K562 (cell line): ENCODE measurements at regions not wholly inside any gene's neighbourhood (a gene's known extent, or its start where the extent isn't known, plus 50 kb on each side); places are given as distances from the start of the nearest gene placed in this dataset.

Source experiments
- ATAC-seq: fragments of 200-7000 bp; cut with Tn5 transposase; 3 replicates; pipeline ENCODE4 v1.9.1; 2020; ENCODE audit warnings: moderate library complexity
- BruUV-seq: library from RNA; stranded (reverse); fragments of 400-500 nt; replicated peaks from 2 replicates; lab custom pipeline; 2021; lab: Mats Ljungman, UMichigan
- CTCF ChIA-PET: fragments of 300-600 bp; formaldehyde crosslinking; extraction: SDS; loops from one replicate; lab custom pipeline; 2021; ENCODE audit warnings: low intra/inter-chr PET ratio; lab: Yijun Ruan, JAX
- POLR2A ChIA-PET: fragments of 300-600, 350-650 bp; sonication (Branson Sonifier 250); formaldehyde crosslinking; extraction: SDS; loops from one replicate; lab custom pipeline; 2021; ENCODE audit warnings: antibody characterized with exemption, inconsistent platforms; lab: Yijun Ruan, JAX
- DNase-seq, 4 experiments: peaks; one replicate each; pipeline versions ENCODE4 v3.0.0 to v3.0.0-alpha.2; 2011 to 2018; ENCODE audit warnings: low spot score in 3 of 4, mixed read lengths in 3 of 4; ENCODE audit errors: extremely low read depth in 1 of 4
- FAIRE-seq: peaks from 2 replicates; lab custom pipeline; 2011; peaks lifted over from hg19 to GRCh38; lab: Jason Lieb, UNC
- H2AFZ ChIP-seq: 2 replicates; pipeline ENCODE4 v1.6.0; 2011; ENCODE audit warnings: low read depth, low read length, control low read depth, inconsistent platforms
- H3K27ac ChIP-seq: fragments of 200-600 bp; 3 replicates; pipeline ENCODE4 v1.8.0; 2011; ENCODE audit warnings: low read depth, mild to moderate bottlenecking, control low read depth, inconsistent platforms, low read length, moderate library complexity, mixed read lengths; ENCODE audit errors: extremely low read depth
- H3K27me3 ChIP-seq, 2 experiments: fragments of 300-600 bp in 1 of 2; 2 replicates in 1 of 2; 3 replicates in 1 of 2; pipeline versions ENCODE4 v1.6.0 to v1.8.0; 2011; ENCODE audit warnings: inconsistent platforms in 2 of 2, low read length in 2 of 2, mild to moderate bottlenecking in 1 of 2, mixed read lengths in 1 of 2, moderate library complexity in 1 of 2; ENCODE audit not compliant: control insufficient read depth in 2 of 2, insufficient read depth in 2 of 2
- H3K36me3 ChIP-seq: fragments of 300-600 bp; 3 replicates; pipeline ENCODE4 v1.8.0; 2011; ENCODE audit warnings: mild to moderate bottlenecking, low read length, inconsistent platforms; ENCODE audit not compliant: control insufficient read depth, insufficient read depth
- H3K4me1 ChIP-seq, 2 experiments: fragments of 200-600 bp in 1 of 2; replicated peaks in 1 of 2; 2 replicates in 1 of 2; 3 replicates in 1 of 2; pipeline versions ENCODE4 v1.5.1 to v1.8.0; 2011; ENCODE audit warnings: inconsistent platforms in 2 of 2, low read length in 2 of 2, mild to moderate bottlenecking in 1 of 2, mixed read lengths in 1 of 2, moderate library complexity in 1 of 2; ENCODE audit not compliant: control insufficient read depth in 2 of 2, insufficient read depth in 2 of 2
- H3K4me2 ChIP-seq: 2 replicates; pipeline ENCODE4 v1.6.1; 2011; ENCODE audit warnings: low read length, control low read depth, inconsistent platforms, mixed read lengths; ENCODE audit not compliant: insufficient read depth
- H3K4me3 ChIP-seq: fragments of 200-600 bp; sonication (generic), shearing (Covaris generic); 2 replicates; pipeline ENCODE4 v1.5.1; 2016; ENCODE audit warnings: control low read depth, inconsistent platforms
- H3K79me2 ChIP-seq: fragments of 200-600 bp; 3 replicates; pipeline ENCODE4 v1.8.0; 2011; ENCODE audit warnings: low read length, inconsistent platforms; ENCODE audit not compliant: control insufficient read depth, insufficient read depth
- H3K9ac ChIP-seq, 2 experiments: 2 replicates each; pipeline versions ENCODE4 v1.6.0 to v1.6.1; 2011; ENCODE audit warnings: low read depth in 2 of 2, low read length in 2 of 2, control low read depth in 1 of 2, inconsistent platforms in 1 of 2, mild to moderate bottlenecking in 1 of 2, mixed read lengths in 1 of 2; ENCODE audit not compliant: insufficient read depth in 1 of 2
- H3K9me1 ChIP-seq: one replicate; pipeline ENCODE4 v1.6.0; 2011; ENCODE audit warnings: inconsistent platforms, mild to moderate bottlenecking, low read length, moderate library complexity; ENCODE audit not compliant: control insufficient read depth, insufficient read depth
- H3K9me3 ChIP-seq: replicated peaks from 2 replicates; pipeline ENCODE4 v1.5.1; 2011; ENCODE audit warnings: low read depth, low read length, inconsistent platforms; ENCODE audit not compliant: control insufficient read depth, insufficient read depth
- H4K20me1 ChIP-seq: replicated peaks from 2 replicates; pipeline ENCODE4 v1.6.1; 2011; ENCODE audit warnings: low read length, inconsistent platforms, mixed read lengths; ENCODE audit not compliant: control insufficient read depth, insufficient read depth
- CEBPG ChIP-seq, 3 experiments: fragments of 200-800 bp in 1 of 3; sonication (Bioruptor generic) in 1 of 3; sonication (generic) in 1 of 3; formaldehyde crosslinking in 1 of 3; IDR thresholded peaks in 2 of 3; conservative IDR thresholded peaks in 1 of 3; 2 replicates each; pipeline versions ENCODE4 v1.6.1 to v1.8.0; 2016 to 2022; ENCODE audit warnings: missing compliant biosample characterization in 2 of 3, missing genetic modification characterization in 2 of 3, mild to moderate bottlenecking in 1 of 3, missing genetic modification reagents in 1 of 3
- CTBP1 ChIP-seq: fragments of 450-650 bp; IDR thresholded peaks from 2 replicates; pipeline ENCODE4 v1.6.1; 2016; ENCODE audit warnings: borderline replicate concordance
- MEF2A ChIP-seq: IDR thresholded peaks from 2 replicates; pipeline ENCODE4 v1.6.1; 2011; ENCODE audit warnings: low read depth, mild to moderate bottlenecking, low read length, moderate library complexity; ENCODE audit not compliant: control insufficient read depth
- MIER1 ChIP-seq: fragments of 450-650 bp; IDR thresholded peaks from 2 replicates; pipeline ENCODE4 v1.6.1; 2016; ENCODE audit warnings: antibody characterized with exemption, mild to moderate bottlenecking, low read depth
- MTA2 ChIP-seq: fragments of 450-650 bp; IDR thresholded peaks from 2 replicates; pipeline ENCODE4 v1.6.1; 2016; ENCODE audit warnings: low read depth
- PHF20 ChIP-seq: fragments of 450-650 bp; IDR thresholded peaks from 2 replicates; pipeline ENCODE4 v1.6.1; 2018; ENCODE audit not compliant: partially characterized antibody
- RB1 ChIP-seq: fragments of 450-650 bp; IDR thresholded peaks from 2 replicates; pipeline ENCODE4 v1.6.1; 2017; ENCODE audit warnings: low read depth, mild to moderate bottlenecking
- SMAD2 ChIP-seq: fragments of 150-350 bp; IDR thresholded peaks from 2 replicates; pipeline ENCODE4 v1.6.1; 2014; ENCODE audit warnings: low read depth, mild to moderate bottlenecking, low read length
- YY1 ChIP-seq, 3 experiments: IDR thresholded peaks; 2 replicates each; pipeline ENCODE4 v1.6.1; 2011; ENCODE audit warnings: low read length in 2 of 3, mild to moderate bottlenecking in 2 of 3, moderate library complexity in 2 of 3, borderline replicate concordance in 1 of 3, control low read depth in 1 of 3, low read depth in 1 of 3; ENCODE audit not compliant: insufficient read depth in 3 of 3, insufficient replicate concordance in 2 of 3, control insufficient read depth in 1 of 3, insufficient read length in 1 of 3; ENCODE audit errors: extremely low read depth in 1 of 3
- ZNF57 ChIP-seq: fragments of 450-650 bp; formaldehyde crosslinking; IDR thresholded peaks from 2 replicates; pipeline ENCODE4 v1.4.0; 2020; ENCODE audit warnings: mild to moderate bottlenecking, moderate library complexity
- WGBS: fragments of 100-300 bp; shearing (Covaris generic); methylation state at CpG from one replicate; pipeline ENCODE4 v1.1.6; 2016; ENCODE audit warnings: low coverage, mixed read lengths; ENCODE audit not compliant: insufficient coverage; ENCODE audit errors: missing lambda C conversion rate; 5-methylcytosine and 5-hydroxymethylcytosine counted together
- in situ Hi-C: fragments of 300-500 bp; cut with MboI; formaldehyde crosslinking; loops from 4 replicates; pipeline ENCODE4 v1.15.0; 2018; ENCODE audit warnings: inconsistent platforms, mixed read lengths
- intact Hi-C: fragments of 100-400 bp; cut with micrococcal nuclease; formaldehyde crosslinking; loops from 2 replicates; pipeline ENCODE4 v1.14.2; 2022
- TF ChIP-seq, protein P1 (sequence below): IDR thresholded peaks from 2 replicates; pipeline ENCODE4 v1.6.1; 2011; ENCODE audit not compliant: insufficient read length; ENCODE audit errors: extremely low read depth
- TF ChIP-seq, protein P2 (sequence below): sonication (generic); formaldehyde crosslinking; IDR thresholded peaks from 2 replicates; pipeline ENCODE4 v1.9.0; 2022; ENCODE audit warnings: mild to moderate bottlenecking, missing genetic modification reagents
- TF ChIP-seq, protein P3 (sequence below): fragments of 250-450 bp; sonication (Bioruptor Pico); IDR thresholded peaks from 2 replicates; pipeline ENCODE4 v1.9.0; 2021; ENCODE audit warnings: mild to moderate bottlenecking

DNA sequence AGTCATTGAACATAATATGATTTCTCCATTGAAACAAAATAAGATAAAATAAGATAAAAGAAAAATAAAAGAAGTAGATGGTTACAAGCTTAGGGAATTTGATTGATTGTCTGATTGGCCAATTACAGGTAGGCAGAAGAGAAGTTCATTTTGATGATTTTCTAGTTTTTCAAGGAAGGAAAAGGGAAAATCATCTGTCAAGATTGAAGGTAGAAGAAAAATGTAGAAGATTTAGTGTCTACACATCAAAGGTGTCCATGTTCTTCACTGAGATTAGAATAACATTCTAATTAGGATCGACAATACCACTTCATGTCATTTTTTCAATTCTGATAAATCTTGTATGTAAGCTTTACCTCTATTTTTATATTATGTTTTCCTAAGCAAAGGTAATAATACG lies 489.1 kb downstream of the PCDH18 start:
- Histone ChIP-seq H3K9me3 (no peaks in the 10 kb centered on the region), H3K4me2 (no peak overlapping the region)
- TF ChIP-seq, protein P1, sequence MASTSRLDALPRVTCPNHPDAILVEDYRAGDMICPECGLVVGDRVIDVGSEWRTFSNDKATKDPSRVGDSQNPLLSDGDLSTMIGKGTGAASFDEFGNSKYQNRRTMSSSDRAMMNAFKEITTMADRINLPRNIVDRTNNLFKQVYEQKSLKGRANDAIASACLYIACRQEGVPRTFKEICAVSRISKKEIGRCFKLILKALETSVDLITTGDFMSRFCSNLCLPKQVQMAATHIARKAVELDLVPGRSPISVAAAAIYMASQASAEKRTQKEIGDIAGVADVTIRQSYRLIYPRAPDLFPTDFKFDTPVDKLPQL = no peak
- no peak for TF ChIP-seq SMAD2
- no peak for TF ChIP-seq CTBP1
- no peak for TF ChIP-seq MIER1
- TF ChIP-seq CEBPG (CRISPR knock-in tag; IDR thresholded peaks at IDR 0.05) = no peak
- TF ChIP-seq CEBPG (tag; conservative IDR thresholded peaks at IDR 0.05 in 1 of 2, IDR thresholded peaks at IDR 0.05 in 1 of 2) = no peak
- no peak for TF ChIP-seq RB1
- TF ChIP-seq, protein P2, sequence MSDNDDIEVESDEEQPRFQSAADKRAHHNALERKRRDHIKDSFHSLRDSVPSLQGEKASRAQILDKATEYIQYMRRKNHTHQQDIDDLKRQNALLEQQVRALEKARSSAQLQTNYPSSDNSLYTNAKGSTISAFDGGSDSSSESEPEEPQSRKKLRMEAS (CRISPR knock-in tag) = no peak
- no peak for TF ChIP-seq PHF20
- no peak for TF ChIP-seq MEF2A
- no peak for TF ChIP-seq YY1 (IDR thresholded peaks at IDR 0.05; ENCODE audit: borderline replicate concordance in 1 of 3, control insufficient read depth in 1 of 3, extremely low read depth in 1 of 3, insufficient read depth in 3 of 3, insufficient read length in 1 of 3, insufficient replicate concordance in 2 of 3, low read depth in 1 of 3, low read length in 2 of 3)
- TF ChIP-seq ZNF57 (CRISPR knock-in tag) = no peak
- TF ChIP-seq MTA2 = no peak
- TF ChIP-seq, protein P3, sequence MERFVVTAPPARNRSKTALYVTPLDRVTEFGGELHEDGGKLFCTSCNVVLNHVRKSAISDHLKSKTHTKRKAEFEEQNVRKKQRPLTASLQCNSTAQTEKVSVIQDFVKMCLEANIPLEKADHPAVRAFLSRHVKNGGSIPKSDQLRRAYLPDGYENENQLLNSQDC = no peak
- TF ChIP-seq, all 486 proteins: peak for 0
- no peaks in the 10 kb centered on the region for H3K79me2 ChIP-seq
- no peak overlapping the region for H3K9ac ChIP-seq
- 0% methylated on average over 2 of the region's 2 CpGs for WGBS
- ATAC-seq (no peak), FAIRE-seq (no peak), DNase-seq (no peak)
- H3K27ac ChIP-seq = no peak overlapping the region
- in situ Hi-C loops (no loop called here), intact Hi-C loops (no loop called here)
- no peak overlapping the region for H2AFZ ChIP-seq
- H3K4me1 ChIP-seq = no peaks in the 10 kb centered on the region
- no peaks in the 10 kb centered on the region for H3K27me3 ChIP-seq
- H3K9me1 ChIP-seq = no peaks in the 10 kb centered on the region
- no peaks in the 10 kb centered on the region for H4K20me1 ChIP-seq
- no peak overlapping the region for H3K4me3 ChIP-seq
- no peaks in the 10 kb centered on the region for H3K36me3 ChIP-seq
- no TSS peak for BruUV-seq
- POLR2A ChIA-PET = no interaction called here
- CTCF ChIA-PET = no interaction called here
